H9 (cell line): ENCODE measurements at regions not wholly inside any gene's neighbourhood (a gene's known extent, or its start where the extent isn't known, plus 50 kb on each side); places are given as distances from the start of the nearest gene placed in this dataset.

Experiments used
- DNase-seq: peaks from one replicate; pipeline ENCODE4 v3.0.0-alpha.2; 2017
- H2AFZ ChIP-seq: one replicate; pipeline ENCODE4 v1.6.1; 2013; ENCODE audit warnings: mild to moderate bottlenecking, low read length, control low read depth, moderate library complexity
- H2AK5ac ChIP-seq: 2 replicates; pipeline ENCODE4 v1.6.1; 2013; ENCODE audit warnings: low read length, control low read depth, mixed read lengths; ENCODE audit not compliant: insufficient read length
- H2BK120ac ChIP-seq: one replicate; pipeline ENCODE4 v1.6.1; 2013; ENCODE audit warnings: low read depth, mild to moderate bottlenecking, low read length, control low read depth, inconsistent platforms; ENCODE audit not compliant: poor library complexity, severe bottlenecking
- H2BK12ac ChIP-seq: 2 replicates; pipeline ENCODE4 v1.6.1; 2013; ENCODE audit warnings: low read length, control low read depth, mixed read lengths, low read depth; ENCODE audit not compliant: insufficient read length
- H2BK15ac ChIP-seq: 2 replicates; pipeline ENCODE4 v1.6.1; 2013; ENCODE audit warnings: low read depth, low read length, control low read depth
- H2BK20ac ChIP-seq: one replicate; pipeline ENCODE4 v1.6.1; 2013; ENCODE audit warnings: low read depth, mild to moderate bottlenecking, low read length, control low read depth, inconsistent platforms; ENCODE audit not compliant: poor library complexity, severe bottlenecking
- H2BK5ac ChIP-seq: 2 replicates; pipeline ENCODE4 v1.6.1; 2013; ENCODE audit warnings: low read length, control low read depth, mixed read lengths; ENCODE audit not compliant: insufficient read length
- H3K14ac ChIP-seq: 2 replicates; pipeline ENCODE4 v1.6.1; 2013; ENCODE audit warnings: low read length, control low read depth; ENCODE audit not compliant: insufficient read depth
- H3K18ac ChIP-seq: 2 replicates; pipeline ENCODE4 v1.6.1; 2013; ENCODE audit warnings: low read depth, mild to moderate bottlenecking, mixed read lengths, low read length, control low read depth; ENCODE audit not compliant: insufficient read length
- H3K23ac ChIP-seq: 2 replicates; pipeline ENCODE4 v1.6.1; 2013; ENCODE audit warnings: low read length, control low read depth, mixed read lengths, low read depth; ENCODE audit not compliant: insufficient read length
- H3K23me2 ChIP-seq: 2 replicates; pipeline ENCODE4 v1.6.1; 2013; ENCODE audit warnings: low read depth, mild to moderate bottlenecking, mixed read lengths, low read length, control low read depth; ENCODE audit not compliant: insufficient read length, poor library complexity, severe bottlenecking
- H3K27ac ChIP-seq: 2 replicates; pipeline ENCODE4 v1.5.1; 2013; ENCODE audit warnings: low read length, control low read depth, mixed read lengths, low read depth; ENCODE audit not compliant: insufficient read length
- H3K27me3 ChIP-seq: 2 replicates; pipeline ENCODE4 v1.6.1; 2013; ENCODE audit warnings: low read length, control low read depth, inconsistent platforms; ENCODE audit not compliant: insufficient read depth
- H3K4ac ChIP-seq: 2 replicates; pipeline ENCODE4 v1.6.1; 2013; ENCODE audit warnings: low read depth, mild to moderate bottlenecking, control low read depth, inconsistent platforms, low read length, moderate library complexity
- H3K4me1 ChIP-seq: 2 replicates; pipeline ENCODE4 v1.6.1; 2013; ENCODE audit warnings: low read length, control low read depth, inconsistent platforms; ENCODE audit not compliant: insufficient read depth
- H3K4me2 ChIP-seq: 2 replicates; pipeline ENCODE4 v1.6.1; 2013; ENCODE audit warnings: low read length, control low read depth, mixed read lengths; ENCODE audit not compliant: insufficient read length, insufficient read depth
- H3K56ac ChIP-seq: 2 replicates; pipeline ENCODE4 v1.6.1; 2013; ENCODE audit warnings: low read depth, mild to moderate bottlenecking, mixed read lengths, low read length, control low read depth; ENCODE audit not compliant: insufficient read length
- H3K79me1 ChIP-seq: 2 replicates; pipeline ENCODE4 v1.6.1; 2013; ENCODE audit warnings: low read depth, mild to moderate bottlenecking, moderate library complexity, low read length, control low read depth, inconsistent platforms; ENCODE audit not compliant: insufficient read depth, poor library complexity, severe bottlenecking
- H3K79me2 ChIP-seq: 2 replicates; pipeline ENCODE4 v1.6.1; 2013; ENCODE audit warnings: low read length, control low read depth, inconsistent platforms; ENCODE audit not compliant: insufficient read depth
- H3K9ac ChIP-seq: 2 replicates; pipeline ENCODE4 v1.6.1; 2013; ENCODE audit warnings: low read length, control low read depth, mixed read lengths; ENCODE audit not compliant: insufficient read length; ENCODE audit errors: extremely low read depth
- H3K9me3 ChIP-seq: one replicate; pipeline ENCODE4 v1.6.1; 2013; ENCODE audit warnings: low read depth, low read length, inconsistent platforms; ENCODE audit not compliant: control insufficient read depth
- H3T11ph ChIP-seq: one replicate; pipeline ENCODE4 v1.6.1; 2013; ENCODE audit warnings: mild to moderate bottlenecking, low read length, control low read depth, inconsistent platforms
- H4K20me1 ChIP-seq: one replicate; pipeline ENCODE4 v1.6.1; 2013; ENCODE audit not compliant: control insufficient read depth, insufficient read length, insufficient read depth
- H4K5ac ChIP-seq: 2 replicates; pipeline ENCODE4 v1.6.1; 2013; ENCODE audit warnings: low read depth, mild to moderate bottlenecking, mixed read lengths, low read length, control low read depth; ENCODE audit not compliant: insufficient read length
- H4K8ac ChIP-seq: replicated peaks from 2 replicates; pipeline ENCODE4 v1.6.1; 2013; ENCODE audit warnings: low read length, control low read depth, mixed read lengths, low read depth; ENCODE audit not compliant: insufficient read length
- H4K91ac ChIP-seq: 2 replicates; pipeline ENCODE4 v1.6.1; 2013; ENCODE audit warnings: low read depth, mild to moderate bottlenecking, moderate library complexity, mixed read lengths, low read length, control low read depth; ENCODE audit not compliant: insufficient read length
- H3K27ac Mint-ChIP-seq, 3 experiments: 2 replicates in 2 of 3; 3 replicates in 1 of 3; pipeline ENCODE4 v1.8.0; 2020 to 2021; ENCODE audit warnings: mixed read lengths in 3 of 3, mild to moderate bottlenecking in 1 of 3, moderate library complexity in 1 of 3
- H3K27me3 Mint-ChIP-seq: 2 replicates; pipeline ENCODE4 v1.8.0; 2021; ENCODE audit warnings: low read depth, mild to moderate bottlenecking, moderate library complexity, mixed read lengths
- H3K36me3 Mint-ChIP-seq, 3 experiments: 2 replicates in 2 of 3; 3 replicates in 1 of 3; pipeline ENCODE4 v1.8.0; 2020 to 2021; ENCODE audit warnings: low read depth in 3 of 3, mixed read lengths in 3 of 3; ENCODE audit not compliant: insufficient read depth in 1 of 3
- H3K4me1 Mint-ChIP-seq, 2 experiments: 2 replicates each; pipeline ENCODE4 v1.8.0; 2020; ENCODE audit warnings: mixed read lengths in 2 of 2
- H3K4me3 Mint-ChIP-seq, 2 experiments: 2 replicates in 1 of 2; 3 replicates in 1 of 2; pipeline ENCODE4 v1.8.0; 2020 to 2021; ENCODE audit warnings: mild to moderate bottlenecking in 2 of 2, mixed read lengths in 2 of 2, moderate library complexity in 1 of 2
- H3K9me3 Mint-ChIP-seq, 2 experiments: 2 replicates in 1 of 2; 3 replicates in 1 of 2; pipeline ENCODE4 v1.8.0; 2020; ENCODE audit warnings: mild to moderate bottlenecking in 2 of 2, mixed read lengths in 2 of 2, moderate library complexity in 1 of 2
- WGBS: extraction: QIAGEN DNeasy Blood & Tissue Kit; methylation state at CpG from one replicate; pipeline ENCODE4 v1.1.7; 2013; ENCODE audit warnings: missing lambda C conversion rate, low lambda C conversion rate, mixed read lengths; ENCODE audit not compliant: insufficient read length; ENCODE audit errors: extremely low coverage; 5-methylcytosine and 5-hydroxymethylcytosine counted together
- TF ChIP-seq, protein P1 (sequence below): fragments of 200-600 bp; sonication (generic); conservative IDR thresholded peaks from 3 replicates; pipeline ENCODE4 v1.8.0; 2021; ENCODE audit warnings: antibody characterized with exemption, mild to moderate bottlenecking

DNA sequence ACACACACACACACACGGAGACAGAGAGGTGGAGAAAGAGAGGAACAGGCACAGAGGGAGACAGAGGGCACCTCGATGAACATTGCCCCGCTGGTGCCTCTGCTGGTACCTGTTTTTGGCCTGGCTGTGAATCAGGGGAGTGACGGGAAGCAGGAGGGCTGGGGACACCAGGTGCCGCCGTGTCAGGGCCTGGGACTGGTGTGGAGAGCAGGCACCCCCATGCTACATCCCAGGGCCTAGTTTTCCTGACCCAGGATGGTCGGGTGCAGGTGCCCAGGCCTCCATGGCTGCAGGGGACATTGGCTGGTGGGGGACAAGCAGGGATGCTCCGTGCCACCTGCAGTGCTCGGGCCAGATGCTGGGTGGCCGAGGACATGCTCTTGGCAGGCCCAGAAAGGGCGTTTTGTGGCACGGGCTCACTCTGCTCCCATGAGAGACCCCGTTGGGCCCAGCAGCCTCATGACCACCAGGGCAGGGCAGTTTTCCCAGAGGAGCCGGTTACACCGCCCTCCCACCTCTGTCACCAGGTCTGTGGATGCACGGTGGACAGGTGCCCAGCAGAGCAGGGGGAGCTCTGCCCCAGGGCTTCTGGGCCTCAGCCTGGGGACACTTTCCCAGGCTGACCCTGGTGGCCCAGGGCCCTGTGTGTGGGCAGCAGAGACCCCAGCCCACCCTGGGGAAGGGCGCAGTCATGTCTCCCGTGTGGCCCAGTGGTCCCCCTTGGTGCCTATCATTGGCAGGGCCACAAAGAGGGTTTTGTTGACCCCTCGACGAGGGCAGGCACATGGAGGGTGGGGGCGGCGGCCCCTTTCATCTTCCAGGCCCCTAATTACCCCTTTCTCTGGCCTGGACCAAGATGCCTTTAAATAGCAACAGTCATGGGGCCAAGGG is 207.5 kb upstream of the RTL1 start:
- Histone ChIP-seq H2BK15ac (no peak overlapping the region), H3K9ac (no peak overlapping the region), H3K4ac (no peak overlapping the region), H3K9me3 (no peaks in the 10 kb centered on the region), H3K79me2 (no peaks in the 10 kb centered on the region), H2AK5ac (no peak overlapping the region), H2BK5ac (no peak overlapping the region), H4K5ac (no peak overlapping the region), H2BK20ac (no peak overlapping the region), H4K8ac (no peak overlapping the region), H4K20me1 (no peaks in the 10 kb centered on the region), H2BK120ac (no peak overlapping the region), H3K23ac (no peak overlapping the region), H2AFZ (no peak overlapping the region), H3K23me2 (no peaks in the 10 kb centered on the region), H3K56ac (no peak overlapping the region), H3T11ph (no peak overlapping the region), H3K27ac (no peak overlapping the region), H4K91ac (no peak overlapping the region), H3K27me3 (no peaks in the 10 kb centered on the region), H3K4me2 (no peak overlapping the region), H3K14ac (no peak overlapping the region; the same call in 1 of the 2 replicates), H3K18ac (no peak overlapping the region), H3K4me1 (no peaks in the 10 kb centered on the region), H3K79me1 (no peaks in the 10 kb centered on the region), H2BK12ac (no peak overlapping the region)
- no peak for DNase-seq
- peaks cover 10% of the 10 kb centered on the region for H3K27me3 Mint-ChIP-seq
- no peaks in the 10 kb centered on the region; a peak in 1 of 7 replicates for H3K36me3 Mint-ChIP-seq
- no CpG with 5 or more reads among the region's 22 CpGs for WGBS
- TF ChIP-seq, protein P1, sequence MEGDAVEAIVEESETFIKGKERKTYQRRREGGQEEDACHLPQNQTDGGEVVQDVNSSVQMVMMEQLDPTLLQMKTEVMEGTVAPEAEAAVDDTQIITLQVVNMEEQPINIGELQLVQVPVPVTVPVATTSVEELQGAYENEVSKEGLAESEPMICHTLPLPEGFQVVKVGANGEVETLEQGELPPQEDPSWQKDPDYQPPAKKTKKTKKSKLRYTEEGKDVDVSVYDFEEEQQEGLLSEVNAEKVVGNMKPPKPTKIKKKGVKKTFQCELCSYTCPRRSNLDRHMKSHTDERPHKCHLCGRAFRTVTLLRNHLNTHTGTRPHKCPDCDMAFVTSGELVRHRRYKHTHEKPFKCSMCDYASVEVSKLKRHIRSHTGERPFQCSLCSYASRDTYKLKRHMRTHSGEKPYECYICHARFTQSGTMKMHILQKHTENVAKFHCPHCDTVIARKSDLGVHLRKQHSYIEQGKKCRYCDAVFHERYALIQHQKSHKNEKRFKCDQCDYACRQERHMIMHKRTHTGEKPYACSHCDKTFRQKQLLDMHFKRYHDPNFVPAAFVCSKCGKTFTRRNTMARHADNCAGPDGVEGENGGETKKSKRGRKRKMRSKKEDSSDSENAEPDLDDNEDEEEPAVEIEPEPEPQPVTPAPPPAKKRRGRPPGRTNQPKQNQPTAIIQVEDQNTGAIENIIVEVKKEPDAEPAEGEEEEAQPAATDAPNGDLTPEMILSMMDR, result no peak
- no peak overlapping the region for H3K4me3 Mint-ChIP-seq
- H3K27ac Mint-ChIP-seq, result peak overlapping the region in 1 of 3 experiments; percentile 31; a peak in 1 of 7 replicates
- no peaks in the 10 kb centered on the region; a peak in 1 of 5 replicates for H3K9me3 Mint-ChIP-seq
- peaks cover 4 to 10% of the 10 kb centered on the region in 2 experiments; a peak in 3 of 4 replicates for H3K4me1 Mint-ChIP-seq
